HG03342 (cell line): ENCODE measurements at regions not wholly inside any gene's neighbourhood (a gene's known extent, or its start where the extent isn't known, plus 50 kb on each side); places are given as distances from the start of the nearest gene placed in this dataset.
A peak's percentile ranks its signal among the peaks of the same experiment; 100 is the strongest.

Source experiments
- ATAC-seq: cut with Tn5 transposase; IDR thresholded peaks from one replicate; pipeline ENCODE4 v1.9.1; 2021; ENCODE audit warnings: mild to moderate bottlenecking, moderate library complexity; ENCODE audit not compliant: unreplicated experiment

DNA sequence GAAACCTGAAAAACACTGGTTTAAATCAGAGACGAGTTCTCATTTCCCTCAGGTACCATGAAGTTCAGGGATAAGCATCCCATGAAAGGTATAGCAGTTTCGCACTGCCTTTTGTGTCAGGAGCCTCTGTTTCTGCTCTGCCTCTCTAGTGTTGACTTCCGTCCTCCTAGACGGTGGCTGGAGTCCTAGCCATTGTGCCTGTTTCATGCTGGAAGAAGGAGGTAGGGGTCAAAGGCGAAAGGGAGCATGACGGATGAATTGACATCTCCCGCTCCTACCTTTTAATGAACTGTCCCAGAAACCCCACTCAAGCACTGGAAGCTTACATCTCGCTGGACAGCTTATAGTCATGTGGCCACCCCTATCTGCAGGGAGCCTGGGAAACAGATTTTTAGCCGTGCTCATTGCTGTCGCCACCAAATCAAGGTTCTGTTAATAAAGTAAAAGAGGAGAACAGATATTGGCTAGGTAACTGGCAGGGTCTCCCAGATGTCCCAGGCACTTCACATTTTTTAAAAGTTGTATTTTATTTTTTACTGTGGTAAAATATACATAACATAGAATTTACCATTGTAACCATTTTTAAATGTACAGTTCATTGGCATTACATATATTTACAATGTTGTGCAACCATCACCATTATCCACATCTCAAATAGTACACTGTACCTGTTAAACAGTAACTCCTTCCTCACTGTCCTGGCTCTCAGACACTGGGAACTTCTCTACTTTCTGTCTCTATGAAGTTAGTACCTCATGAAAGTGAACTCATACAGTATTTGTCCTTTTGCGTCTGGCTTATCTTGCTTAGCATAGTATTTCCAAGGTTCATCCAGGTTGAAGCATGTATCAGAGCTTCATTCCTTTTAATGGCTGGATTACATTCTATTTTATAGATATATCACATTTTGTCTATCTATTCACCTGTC is 55.0 kb upstream of the CTLA4 start:
- no peak for ATAC-seq

DNA sequence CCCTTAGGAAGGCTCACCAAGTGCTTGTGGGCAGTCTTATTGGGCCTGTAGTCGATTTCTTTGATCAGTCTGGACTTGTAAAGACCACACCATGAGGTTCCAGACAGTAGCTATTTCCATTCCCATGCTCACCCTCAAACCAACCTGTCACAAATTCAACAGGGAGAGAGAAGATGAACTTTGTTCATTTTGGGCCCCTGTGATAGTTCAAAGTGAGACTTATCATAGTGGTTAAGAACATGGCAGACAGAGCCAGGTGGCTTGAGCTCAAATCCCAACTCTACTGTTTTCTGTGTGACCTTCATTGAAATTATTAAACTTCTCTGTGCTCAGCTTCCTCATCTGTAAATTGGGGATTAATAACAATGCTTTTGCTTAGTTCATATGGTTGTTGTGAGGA is 53.9 kb upstream of the CTLA4 start:
- no peak for ATAC-seq

DNA sequence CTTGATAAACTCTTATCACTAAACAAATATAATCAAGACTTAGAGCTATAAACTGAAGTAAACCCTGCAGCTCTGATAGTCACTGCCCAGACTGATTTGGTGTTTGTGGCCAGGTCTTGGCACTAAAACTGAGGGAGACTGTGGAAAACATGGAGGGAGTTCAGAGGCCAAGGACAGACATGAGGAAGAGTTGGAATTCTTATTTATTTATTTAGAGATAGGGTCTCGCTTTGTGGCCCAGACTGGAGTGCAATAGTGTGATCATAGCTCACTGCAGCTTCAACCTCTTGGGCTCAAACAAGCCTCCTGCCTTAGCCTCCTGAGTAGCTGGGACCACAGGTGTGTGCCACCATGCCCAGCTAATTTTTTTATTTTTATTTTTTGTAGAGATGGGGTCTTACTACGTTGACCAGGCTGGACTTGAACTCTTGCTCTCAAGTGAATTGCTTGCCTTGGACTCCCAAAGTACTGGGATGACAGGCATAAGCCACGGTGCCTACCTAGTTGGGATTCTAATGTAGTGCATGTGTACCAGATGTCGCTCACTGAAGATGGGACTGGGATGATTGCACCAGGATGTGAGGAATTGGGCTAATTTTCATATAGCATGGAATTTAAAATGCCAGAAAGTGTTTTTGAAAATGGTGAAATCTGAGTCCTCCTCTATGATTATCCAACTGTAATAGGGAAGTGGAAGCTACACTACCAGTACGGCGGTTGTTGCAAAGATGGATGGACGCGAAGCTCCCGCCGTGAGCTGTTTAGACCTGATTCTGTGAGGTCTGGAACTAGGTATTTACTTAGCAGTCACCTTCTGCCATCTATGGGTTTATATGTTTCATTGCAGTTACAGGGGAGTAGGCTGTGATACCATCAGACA is 52.7 kb upstream of the CTLA4 start:
- ATAC-seq: peak; percentile 81

GRCh38 chr2:203815541-203815898 is 52.1 kb upstream of the CTLA4 start:
- ATAC-seq: no peak

DNA sequence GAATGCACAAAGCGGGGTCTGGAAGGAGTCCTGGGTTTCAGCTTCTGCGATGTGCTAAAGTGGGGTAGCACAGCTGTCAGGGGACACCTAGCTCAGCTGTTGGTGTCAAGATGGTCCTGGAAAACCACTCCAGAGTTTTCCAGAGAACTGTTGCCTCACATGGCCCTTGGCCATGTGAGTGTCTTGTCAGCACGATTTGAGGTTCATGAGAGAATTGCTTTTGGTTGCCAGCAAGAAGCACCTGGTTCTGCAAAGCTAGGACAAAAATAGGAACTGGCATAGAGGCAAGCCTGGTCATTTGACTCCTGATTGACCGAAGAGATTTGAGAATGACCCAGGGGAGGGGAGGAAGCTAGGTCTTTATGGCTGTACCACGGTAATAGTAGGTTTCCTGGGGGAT is 50.4 kb upstream of the CTLA4 start:
- ATAC-seq: no peak
